ENCODE measurements at regions not wholly inside any gene's neighbourhood (a gene's known extent, or its start where the extent isn't known, plus 50 kb on each side); places are given as distances from the start of the nearest gene placed in this dataset.

DNA sequence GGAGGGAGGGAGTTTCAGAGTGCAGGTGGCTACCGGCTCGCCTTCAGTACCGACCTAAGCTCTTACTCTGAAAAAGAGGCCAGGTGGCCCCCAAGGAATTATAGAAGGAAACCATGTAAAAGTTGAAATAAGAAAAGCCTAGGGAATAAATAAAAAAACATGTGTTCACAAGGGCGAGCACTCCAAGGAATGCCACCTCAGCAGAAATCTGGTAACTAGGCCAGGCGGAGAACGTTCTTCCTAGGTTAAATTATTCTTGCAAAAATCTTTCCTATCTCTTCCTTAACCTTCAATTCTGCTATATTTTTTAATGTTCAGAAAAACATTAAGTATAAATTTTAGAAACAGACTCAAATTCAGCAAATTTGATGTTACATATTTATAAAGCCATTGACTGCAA, 1260.3 kb upstream of the SLC10A2 start:
- no peak overlapping the region for H2AFZ ChIP-seq (ENCODE audit: low read depth, low read length, poor library complexity, severe bottlenecking)
- DNase-seq (ENCODE audit: low read depth, low spot score) (no peak), ATAC-seq (no peak)
- no peaks in the 10 kb centered on the region for H4K20me1 ChIP-seq (ENCODE audit: insufficient read depth)
- BruUV-seq (replicated peaks): no TSS peak
- H3K9me2 ChIP-seq (ENCODE audit: insufficient read depth): no peaks in the 10 kb centered on the region
- TF ChIP-seq SRF (IDR thresholded peaks at IDR 0.05; ENCODE audit: low read depth) (no peak), YY1 (IDR thresholded peaks at IDR 0.05; ENCODE audit: extremely low read depth, insufficient replicate concordance, low read depth, low read length) (no peak), CEBPB (IDR thresholded peaks at IDR 0.05; ENCODE audit: low read depth) (no peak), EZH2 (IDR thresholded peaks at IDR 0.05) (no peak), JUND (IDR thresholded peaks at IDR 0.05) (no peak), RAD21 (IDR thresholded peaks at IDR 0.05; ENCODE audit: low read depth) (no peak), POLR2A (IDR thresholded peaks at IDR 0.05; ENCODE audit: borderline replicate concordance, extremely low read depth, insufficient read depth, insufficient read length) (no peak), ZNF274 (IDR thresholded peaks at IDR 0.05; ENCODE audit: low read depth, low read length) (no peak), SIN3A (IDR thresholded peaks at IDR 0.05; ENCODE audit: low read depth) (no peak), EZH2phosphoT487 (IDR thresholded peaks at IDR 0.05; ENCODE audit: borderline replicate concordance) (no peak)
- TF ChIP-seq, protein P1, sequence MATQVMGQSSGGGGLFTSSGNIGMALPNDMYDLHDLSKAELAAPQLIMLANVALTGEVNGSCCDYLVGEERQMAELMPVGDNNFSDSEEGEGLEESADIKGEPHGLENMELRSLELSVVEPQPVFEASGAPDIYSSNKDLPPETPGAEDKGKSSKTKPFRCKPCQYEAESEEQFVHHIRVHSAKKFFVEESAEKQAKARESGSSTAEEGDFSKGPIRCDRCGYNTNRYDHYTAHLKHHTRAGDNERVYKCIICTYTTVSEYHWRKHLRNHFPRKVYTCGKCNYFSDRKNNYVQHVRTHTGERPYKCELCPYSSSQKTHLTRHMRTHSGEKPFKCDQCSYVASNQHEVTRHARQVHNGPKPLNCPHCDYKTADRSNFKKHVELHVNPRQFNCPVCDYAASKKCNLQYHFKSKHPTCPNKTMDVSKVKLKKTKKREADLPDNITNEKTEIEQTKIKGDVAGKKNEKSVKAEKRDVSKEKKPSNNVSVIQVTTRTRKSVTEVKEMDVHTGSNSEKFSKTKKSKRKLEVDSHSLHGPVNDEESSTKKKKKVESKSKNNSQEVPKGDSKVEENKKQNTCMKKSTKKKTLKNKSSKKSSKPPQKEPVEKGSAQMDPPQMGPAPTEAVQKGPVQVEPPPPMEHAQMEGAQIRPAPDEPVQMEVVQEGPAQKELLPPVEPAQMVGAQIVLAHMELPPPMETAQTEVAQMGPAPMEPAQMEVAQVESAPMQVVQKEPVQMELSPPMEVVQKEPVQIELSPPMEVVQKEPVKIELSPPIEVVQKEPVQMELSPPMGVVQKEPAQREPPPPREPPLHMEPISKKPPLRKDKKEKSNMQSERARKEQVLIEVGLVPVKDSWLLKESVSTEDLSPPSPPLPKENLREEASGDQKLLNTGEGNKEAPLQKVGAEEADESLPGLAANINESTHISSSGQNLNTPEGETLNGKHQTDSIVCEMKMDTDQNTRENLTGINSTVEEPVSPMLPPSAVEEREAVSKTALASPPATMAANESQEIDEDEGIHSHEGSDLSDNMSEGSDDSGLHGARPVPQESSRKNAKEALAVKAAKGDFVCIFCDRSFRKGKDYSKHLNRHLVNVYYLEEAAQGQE (IDR thresholded peaks at IDR 0.05; ENCODE audit: low read depth): no peak
- TF ChIP-seq, protein P2, sequence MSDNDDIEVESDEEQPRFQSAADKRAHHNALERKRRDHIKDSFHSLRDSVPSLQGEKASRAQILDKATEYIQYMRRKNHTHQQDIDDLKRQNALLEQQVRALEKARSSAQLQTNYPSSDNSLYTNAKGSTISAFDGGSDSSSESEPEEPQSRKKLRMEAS (IDR thresholded peaks at IDR 0.05): no peak
- TF ChIP-seq, protein P3, sequence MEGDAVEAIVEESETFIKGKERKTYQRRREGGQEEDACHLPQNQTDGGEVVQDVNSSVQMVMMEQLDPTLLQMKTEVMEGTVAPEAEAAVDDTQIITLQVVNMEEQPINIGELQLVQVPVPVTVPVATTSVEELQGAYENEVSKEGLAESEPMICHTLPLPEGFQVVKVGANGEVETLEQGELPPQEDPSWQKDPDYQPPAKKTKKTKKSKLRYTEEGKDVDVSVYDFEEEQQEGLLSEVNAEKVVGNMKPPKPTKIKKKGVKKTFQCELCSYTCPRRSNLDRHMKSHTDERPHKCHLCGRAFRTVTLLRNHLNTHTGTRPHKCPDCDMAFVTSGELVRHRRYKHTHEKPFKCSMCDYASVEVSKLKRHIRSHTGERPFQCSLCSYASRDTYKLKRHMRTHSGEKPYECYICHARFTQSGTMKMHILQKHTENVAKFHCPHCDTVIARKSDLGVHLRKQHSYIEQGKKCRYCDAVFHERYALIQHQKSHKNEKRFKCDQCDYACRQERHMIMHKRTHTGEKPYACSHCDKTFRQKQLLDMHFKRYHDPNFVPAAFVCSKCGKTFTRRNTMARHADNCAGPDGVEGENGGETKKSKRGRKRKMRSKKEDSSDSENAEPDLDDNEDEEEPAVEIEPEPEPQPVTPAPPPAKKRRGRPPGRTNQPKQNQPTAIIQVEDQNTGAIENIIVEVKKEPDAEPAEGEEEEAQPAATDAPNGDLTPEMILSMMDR (IDR thresholded peaks at IDR 0.05 in 2 of 3, conservative IDR thresholded peaks at IDR 0.05 in 1 of 3; ENCODE audit: borderline replicate concordance in 1 of 3, insufficient read depth in 1 of 3, low read depth in 2 of 3, low read length in 2 of 3): no peak
- TF ChIP-seq, protein P4, sequence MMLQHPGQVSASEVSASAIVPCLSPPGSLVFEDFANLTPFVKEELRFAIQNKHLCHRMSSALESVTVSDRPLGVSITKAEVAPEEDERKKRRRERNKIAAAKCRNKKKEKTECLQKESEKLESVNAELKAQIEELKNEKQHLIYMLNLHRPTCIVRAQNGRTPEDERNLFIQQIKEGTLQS (IDR thresholded peaks at IDR 0.05): no peak
- TF ChIP-seq, protein P5, sequence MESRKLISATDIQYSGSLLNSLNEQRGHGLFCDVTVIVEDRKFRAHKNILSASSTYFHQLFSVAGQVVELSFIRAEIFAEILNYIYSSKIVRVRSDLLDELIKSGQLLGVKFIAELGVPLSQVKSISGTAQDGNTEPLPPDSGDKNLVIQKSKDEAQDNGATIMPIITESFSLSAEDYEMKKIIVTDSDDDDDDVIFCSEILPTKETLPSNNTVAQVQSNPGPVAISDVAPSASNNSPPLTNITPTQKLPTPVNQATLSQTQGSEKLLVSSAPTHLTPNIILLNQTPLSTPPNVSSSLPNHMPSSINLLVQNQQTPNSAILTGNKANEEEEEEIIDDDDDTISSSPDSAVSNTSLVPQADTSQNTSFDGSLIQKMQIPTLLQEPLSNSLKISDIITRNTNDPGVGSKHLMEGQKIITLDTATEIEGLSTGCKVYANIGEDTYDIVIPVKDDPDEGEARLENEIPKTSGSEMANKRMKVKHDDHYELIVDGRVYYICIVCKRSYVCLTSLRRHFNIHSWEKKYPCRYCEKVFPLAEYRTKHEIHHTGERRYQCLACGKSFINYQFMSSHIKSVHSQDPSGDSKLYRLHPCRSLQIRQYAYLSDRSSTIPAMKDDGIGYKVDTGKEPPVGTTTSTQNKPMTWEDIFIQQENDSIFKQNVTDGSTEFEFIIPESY (IDR thresholded peaks at IDR 0.05; ENCODE audit: extremely low read depth, insufficient replicate concordance, low read length): no peak
- intact Hi-C loops (cut with micrococcal nuclease): no loop called here
- H3K27me3 ChIP-seq (ENCODE audit: insufficient read depth, low read length): no peaks in the 10 kb centered on the region
- H3K9ac ChIP-seq (ENCODE audit: low read length): no peak overlapping the region
- ChIA-PET CTCF (no interaction called here), POLR2A (no interaction called here), RAD21 (ENCODE audit: low non-redundant PET in 1 of 2, low total read pairs in 2 of 2, uncharacterized antibody in 2 of 2, unreplicated experiment in 2 of 2) (no interaction called here)
- H3K9me3 ChIP-seq (ENCODE audit: control insufficient read depth in 1 of 2, insufficient read depth in 1 of 2, low read depth in 1 of 2, low read length in 2 of 2): no peaks in the 10 kb centered on the region
- peaks cover 3 to 5% of the 10 kb centered on the region in 2 experiments for H3K4me1 ChIP-seq (ENCODE audit: control insufficient read depth in 1 of 2, insufficient read depth in 2 of 2, low read length in 2 of 2)
- H3K4me3 ChIP-seq (replicated peaks in 1 of 2; ENCODE audit: low read depth in 1 of 2, low read length in 2 of 2): no peak overlapping the region
- no peaks in the 10 kb centered on the region for H3K79me2 ChIP-seq (ENCODE audit: insufficient read depth, low read length)
- no peak overlapping the region for H3K4me2 ChIP-seq (ENCODE audit: low read length)
- no peaks in the 10 kb centered on the region for H3K36me3 ChIP-seq (ENCODE audit: control insufficient read depth in 1 of 2, insufficient read depth in 2 of 2, low read length in 2 of 2)
- no peak overlapping the region for H3K27ac ChIP-seq (ENCODE audit: low read depth, low read length)

Data from HCT116 (cell line).